ENCODE measurements at regions not wholly inside any gene's neighbourhood (a gene's known extent, or its start where the extent isn't known, plus 50 kb on each side); places are given as distances from the start of the nearest gene placed in this dataset.

- Histone ChIP-seq H3K9me3 (no peaks in the 10 kb centered on the region), H3K4me3 (no peak overlapping the region), H3K27me3 (no peaks in the 10 kb centered on the region), H3K27ac (no peak overlapping the region), H3K36me3 (no peaks in the 10 kb centered on the region), H3K4me1 (no peaks in the 10 kb centered on the region)
- TF ChIP-seq CTCF (IDR thresholded peaks at IDR 0.05) (no peak), POLR2A (IDR thresholded peaks at IDR 0.05) (no peak)
- DNase-seq: no peak
- 36 to 50% methylated on average over 2 of the region's 2 CpGs for WGBS, 2 donors
- intact Hi-C loops (cut with DNase I): no loop called here
Measured at GRCh38 chr13:107035778-107036177, 467.8 kb upstream of the ARGLU1 start.

GRCh38 chr13:107035186-107035585 lies 467.2 kb upstream of the ARGLU1 start:
- no peaks in the 10 kb centered on the region for H3K27me3 ChIP-seq
- DNase-seq: no peak
- no peaks in the 10 kb centered on the region for H3K36me3 ChIP-seq
- H3K4me3 ChIP-seq: no peak overlapping the region
- H3K9me3 ChIP-seq: no peaks in the 10 kb centered on the region
- no peak for TF ChIP-seq POLR2A (IDR thresholded peaks at IDR 0.05)
- TF ChIP-seq CTCF (IDR thresholded peaks at IDR 0.05): no peak
- intact Hi-C loops (cut with DNase I): no loop called here
- no peaks in the 10 kb centered on the region for H3K4me1 ChIP-seq
- no peak overlapping the region for H3K27ac ChIP-seq
- 80 to 85% methylated on average over 6 of the region's 6 CpGs for WGBS, 2 donors

- Histone ChIP-seq H3K4me1 (no peaks in the 10 kb centered on the region), H3K36me3 (no peaks in the 10 kb centered on the region), H3K9me3 (no peaks in the 10 kb centered on the region), H3K27me3 (no peaks in the 10 kb centered on the region), H3K4me3 (no peak overlapping the region), H3K27ac (no peak overlapping the region)
- WGBS, 2 donors: 87 to 89% methylated on average over 16 to 17 of the region's 17 CpGs
- no peak for TF ChIP-seq POLR2A (IDR thresholded peaks at IDR 0.05)
- DNase-seq: no peak
- intact Hi-C loops (cut with DNase I): no loop called here
Measured at GRCh38 chr13:107034236-107034872, 466.4 kb upstream of the ARGLU1 start.

- no peaks in the 10 kb centered on the region for H3K4me1 ChIP-seq
- H3K27ac ChIP-seq: no peak overlapping the region
- TF ChIP-seq POLR2A (IDR thresholded peaks at IDR 0.05) (no peak), CTCF (IDR thresholded peaks at IDR 0.05) (no peak)
- no peak for DNase-seq
- intact Hi-C loops (cut with DNase I): no loop called here
- no peaks in the 10 kb centered on the region for H3K27me3 ChIP-seq
- H3K4me3 ChIP-seq: no peak overlapping the region
- no peaks in the 10 kb centered on the region for H3K9me3 ChIP-seq
- no peaks in the 10 kb centered on the region for H3K36me3 ChIP-seq
- 21 to 22% methylated on average over 2 of the region's 2 CpGs for WGBS, 2 donors
Measured at GRCh38 chr13:107031716-107032115, 463.8 kb upstream of the ARGLU1 start.

- Histone ChIP-seq H3K4me3 (no peak overlapping the region), H3K9me3 (no peaks in the 10 kb centered on the region), H3K27ac (no peak overlapping the region), H3K4me1 (no peaks in the 10 kb centered on the region), H3K36me3 (no peaks in the 10 kb centered on the region), H3K27me3 (no peaks in the 10 kb centered on the region)
- intact Hi-C loops (cut with DNase I): no loop called here
- 72 to 78% methylated on average over 8 of the region's 8 CpGs for WGBS, 2 donors
- TF ChIP-seq CTCF (IDR thresholded peaks at IDR 0.05): no peak
- no peak for TF ChIP-seq POLR2A (IDR thresholded peaks at IDR 0.05)
- DNase-seq: no peak
Measured at GRCh38 chr13:107028751-107029150, 460.8 kb upstream of the ARGLU1 start.

GRCh38 chr13:107025991-107026390 lies 458.1 kb upstream of the ARGLU1 start:
- no peak for TF ChIP-seq POLR2A (IDR thresholded peaks at IDR 0.05)
- no peak for TF ChIP-seq CTCF (IDR thresholded peaks at IDR 0.05)
- Histone ChIP-seq H3K9me3 (no peaks in the 10 kb centered on the region), H3K4me1 (no peaks in the 10 kb centered on the region), H3K36me3 (no peaks in the 10 kb centered on the region), H3K4me3 (no peak overlapping the region), H3K27me3 (no peaks in the 10 kb centered on the region), H3K27ac (no peak overlapping the region)
- DNase-seq: no peak
- WGBS, 2 donors: 23 to 50% methylated on average over 1 of the region's 1 CpG
- intact Hi-C loops (cut with DNase I): no loop called here
